Parathyroid adenoma (tissue), 2 donors: ENCODE measurements at regions not wholly inside any gene's neighbourhood (a gene's known extent, or its start where the extent isn't known, plus 50 kb on each side); places are given as distances from the start of the nearest gene placed in this dataset.

Source experiments
- H2AFZ ChIP-seq: fragments of 300-600 bp; sonication (generic); one replicate; pipeline ENCODE4 v1.7.0; 2017; ENCODE audit warnings: antibody characterized with exemption, mild to moderate bottlenecking
- H3K27ac ChIP-seq: fragments of 300-600 bp; sonication (generic); one replicate; pipeline ENCODE4 v1.7.0; 2017
- H3K27me3 ChIP-seq: fragments of 300-600 bp; sonication (generic); one replicate; pipeline ENCODE4 v1.7.0; 2017; ENCODE audit warnings: low read length; ENCODE audit not compliant: control insufficient read depth, insufficient read depth
- H3K36me3 ChIP-seq: fragments of 300-600 bp; sonication (generic); one replicate; pipeline ENCODE4 v1.7.0; 2017; ENCODE audit warnings: low read length; ENCODE audit not compliant: control insufficient read depth, insufficient read depth
- H3K4me1 ChIP-seq: fragments of 300-600 bp; sonication (generic); one replicate; pipeline ENCODE4 v1.7.0; 2017; ENCODE audit warnings: control low read depth
- H3K4me2 ChIP-seq: fragments of 300-600 bp; sonication (generic); one replicate; pipeline ENCODE4 v1.7.0; 2017; ENCODE audit warnings: low read length
- H3K4me3 ChIP-seq: fragments of 300-600 bp; sonication (generic); one replicate; pipeline ENCODE4 v1.7.0; 2017; ENCODE audit warnings: low read depth, low read length
- H3K79me2 ChIP-seq: fragments of 300-600 bp; sonication (generic); one replicate; pipeline ENCODE4 v1.7.0; 2017; ENCODE audit warnings: control low read depth
- H3K9ac ChIP-seq: fragments of 300-600 bp; sonication (generic); one replicate; pipeline ENCODE4 v1.7.0; 2017; ENCODE audit warnings: mild to moderate bottlenecking
- H3K9me3 ChIP-seq: fragments of 300-600 bp; sonication (generic); one replicate; pipeline ENCODE4 v1.7.0; 2017; ENCODE audit warnings: low read length; ENCODE audit not compliant: control insufficient read depth
- TF ChIP-seq, protein P1 (sequence below): fragments of 300-600 bp; sonication (generic); IDR thresholded peaks from one replicate; pipeline ENCODE4 v1.7.0; 2017; ENCODE audit warnings: antibody characterized with exemption, mild to moderate bottlenecking
- donor health status: primary hyperparathyroidism.

DNA sequence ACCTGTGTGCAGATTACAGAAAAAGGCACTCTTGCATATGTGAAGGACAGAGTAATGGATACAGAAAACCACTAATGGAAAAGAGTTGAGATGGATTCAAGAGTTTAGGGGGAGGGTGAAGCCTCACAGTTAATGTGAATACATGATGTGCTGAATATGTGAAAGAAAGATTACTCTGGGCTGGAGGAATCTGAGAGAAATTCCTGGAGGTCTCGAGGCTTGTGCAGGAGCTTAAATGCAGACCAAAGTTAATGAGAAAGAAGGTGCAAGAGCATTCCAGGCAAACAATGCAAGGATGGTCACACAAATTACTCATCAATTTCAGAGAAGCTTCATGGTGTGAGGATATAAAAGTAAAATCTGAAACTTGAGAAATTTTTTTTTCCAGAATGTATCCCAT lies 768.8 kb downstream of the STPG2 start:
- Histone ChIP-seq H3K4me1 (no peaks in the 10 kb centered on the region), H2AFZ (no peak overlapping the region), H3K9me3 (no peaks in the 10 kb centered on the region), H3K9ac (no peak overlapping the region), H3K36me3 (no peaks in the 10 kb centered on the region), H3K4me2 (no peak overlapping the region), H3K27me3 (no peaks in the 10 kb centered on the region), H3K27ac (no peak overlapping the region), H3K4me3 (no peak overlapping the region), H3K79me2 (no peaks in the 10 kb centered on the region)
- TF ChIP-seq, protein P1, sequence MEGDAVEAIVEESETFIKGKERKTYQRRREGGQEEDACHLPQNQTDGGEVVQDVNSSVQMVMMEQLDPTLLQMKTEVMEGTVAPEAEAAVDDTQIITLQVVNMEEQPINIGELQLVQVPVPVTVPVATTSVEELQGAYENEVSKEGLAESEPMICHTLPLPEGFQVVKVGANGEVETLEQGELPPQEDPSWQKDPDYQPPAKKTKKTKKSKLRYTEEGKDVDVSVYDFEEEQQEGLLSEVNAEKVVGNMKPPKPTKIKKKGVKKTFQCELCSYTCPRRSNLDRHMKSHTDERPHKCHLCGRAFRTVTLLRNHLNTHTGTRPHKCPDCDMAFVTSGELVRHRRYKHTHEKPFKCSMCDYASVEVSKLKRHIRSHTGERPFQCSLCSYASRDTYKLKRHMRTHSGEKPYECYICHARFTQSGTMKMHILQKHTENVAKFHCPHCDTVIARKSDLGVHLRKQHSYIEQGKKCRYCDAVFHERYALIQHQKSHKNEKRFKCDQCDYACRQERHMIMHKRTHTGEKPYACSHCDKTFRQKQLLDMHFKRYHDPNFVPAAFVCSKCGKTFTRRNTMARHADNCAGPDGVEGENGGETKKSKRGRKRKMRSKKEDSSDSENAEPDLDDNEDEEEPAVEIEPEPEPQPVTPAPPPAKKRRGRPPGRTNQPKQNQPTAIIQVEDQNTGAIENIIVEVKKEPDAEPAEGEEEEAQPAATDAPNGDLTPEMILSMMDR = no peak

DNA sequence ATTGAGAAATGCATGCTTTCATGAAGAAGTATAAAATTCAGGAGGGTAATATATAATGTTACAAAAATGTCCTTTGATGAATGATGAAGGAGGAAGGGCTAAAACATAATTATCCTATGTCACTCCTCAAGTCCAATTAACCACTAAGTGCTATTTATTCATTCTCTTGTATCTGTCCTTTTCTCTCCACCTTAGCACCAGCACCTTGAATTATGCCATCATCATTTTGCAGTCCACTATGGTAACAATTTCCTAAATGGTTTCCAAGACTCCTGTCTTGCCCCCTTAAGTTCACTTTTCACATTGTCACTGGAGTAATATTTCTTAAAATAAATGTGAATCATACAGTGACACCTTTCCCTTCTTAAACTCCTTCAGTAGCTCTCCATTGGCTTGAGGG lies 756.3 kb downstream of the STPG2 start:
- H3K79me2 ChIP-seq = no peaks in the 10 kb centered on the region
- TF ChIP-seq, protein P1 = no peak
- no peak overlapping the region for H3K4me2 ChIP-seq
- H3K36me3 ChIP-seq = no peaks in the 10 kb centered on the region
- no peak overlapping the region for H2AFZ ChIP-seq
- no peaks in the 10 kb centered on the region for H3K9me3 ChIP-seq
- H3K4me1 ChIP-seq = no peaks in the 10 kb centered on the region
- no peaks in the 10 kb centered on the region for H3K27me3 ChIP-seq
- no peak overlapping the region for H3K27ac ChIP-seq
- no peak overlapping the region for H3K4me3 ChIP-seq
- no peak overlapping the region for H3K9ac ChIP-seq

DNA sequence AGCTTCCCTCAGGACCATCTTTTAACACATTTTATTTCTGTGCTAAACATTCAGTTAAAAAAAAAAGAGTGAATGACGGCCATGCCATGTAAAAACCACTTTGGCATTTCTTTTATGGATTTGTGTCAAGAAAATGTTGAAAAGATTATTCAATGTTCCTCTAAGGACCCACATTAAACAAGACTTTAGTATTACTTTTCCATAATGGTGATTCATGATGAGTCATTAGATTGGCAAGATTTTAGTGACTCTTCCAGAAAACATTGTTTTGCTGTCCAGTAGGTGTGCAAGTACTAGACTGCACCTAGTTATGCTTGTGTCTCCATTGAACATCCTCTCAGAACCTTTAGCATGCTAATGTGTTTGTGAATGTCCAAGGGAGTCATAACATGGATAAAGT lies 748.6 kb downstream of the STPG2 start:
- Histone ChIP-seq H2AFZ (no peak overlapping the region), H3K79me2 (no peaks in the 10 kb centered on the region), H3K4me2 (no peak overlapping the region), H3K27ac (no peak overlapping the region), H3K36me3 (no peaks in the 10 kb centered on the region), H3K4me3 (no peak overlapping the region), H3K9me3 (no peaks in the 10 kb centered on the region), H3K9ac (no peak overlapping the region), H3K27me3 (no peaks in the 10 kb centered on the region), H3K4me1 (no peaks in the 10 kb centered on the region)
- TF ChIP-seq, protein P1 = no peak

DNA sequence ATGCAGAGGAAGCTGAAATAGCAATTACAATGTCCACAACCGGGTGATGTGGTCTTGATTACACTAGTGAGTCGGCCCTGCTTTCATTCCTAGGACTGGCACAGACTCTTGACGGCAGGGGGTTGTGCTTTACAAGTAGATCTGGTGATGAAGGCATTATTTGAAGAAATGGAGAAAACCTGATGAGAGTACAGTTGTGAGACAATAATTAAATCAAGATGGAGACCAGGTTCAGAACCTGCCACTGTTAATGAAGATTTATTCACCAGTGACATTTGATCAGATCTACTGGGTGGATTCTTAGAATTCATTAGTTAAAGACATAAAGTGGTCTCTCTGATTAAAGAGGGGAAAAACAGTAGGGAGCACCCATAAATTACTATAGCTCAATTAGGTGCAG lies 747.2 kb downstream of the STPG2 start:
- Histone ChIP-seq H3K27me3 (no peaks in the 10 kb centered on the region), H3K9me3 (no peaks in the 10 kb centered on the region), H3K79me2 (no peaks in the 10 kb centered on the region)

DNA sequence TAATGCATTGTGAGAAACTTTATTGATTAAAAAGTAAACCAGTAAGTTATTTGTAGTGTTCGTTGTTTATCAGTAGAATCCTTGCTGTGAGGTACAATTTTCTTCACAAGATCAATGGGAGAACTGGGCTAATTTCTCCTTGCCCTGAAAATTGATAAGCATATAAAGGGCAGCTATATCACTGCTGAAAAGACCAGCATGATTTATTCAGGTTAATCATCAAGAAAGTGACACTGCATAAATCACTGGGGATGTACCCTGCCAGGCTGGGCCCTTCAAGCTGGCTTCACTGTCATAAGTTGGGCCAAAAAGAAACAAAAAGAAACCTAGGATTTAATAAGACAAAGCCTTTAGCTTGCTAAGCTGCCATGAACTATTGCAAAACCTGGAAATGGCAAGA lies 746.7 kb downstream of the STPG2 start:
- H3K9ac ChIP-seq = no peak overlapping the region
- H3K27me3 ChIP-seq = no peaks in the 10 kb centered on the region
- no peaks in the 10 kb centered on the region for H3K9me3 ChIP-seq
- TF ChIP-seq, protein P1 = no peak
- H2AFZ ChIP-seq = no peak overlapping the region
- H3K27ac ChIP-seq = no peak overlapping the region
- H3K4me3 ChIP-seq = no peak overlapping the region
- H3K36me3 ChIP-seq = no peaks in the 10 kb centered on the region
- no peaks in the 10 kb centered on the region for H3K79me2 ChIP-seq
- no peak overlapping the region for H3K4me2 ChIP-seq
- H3K4me1 ChIP-seq = no peaks in the 10 kb centered on the region

More for the DNA sequence above, 747.2 kb downstream of the STPG2 start:
- no peak overlapping the region for H3K4me3 ChIP-seq
- no peak overlapping the region for H3K9ac ChIP-seq
- no peak overlapping the region for H3K4me2 ChIP-seq
- H2AFZ ChIP-seq = no peak overlapping the region
- no peaks in the 10 kb centered on the region for H3K4me1 ChIP-seq
- H3K36me3 ChIP-seq = no peaks in the 10 kb centered on the region
- TF ChIP-seq, protein P1 = no peak
- no peak overlapping the region for H3K27ac ChIP-seq
